Epithelial cell of esophagus (primary cell): ENCODE measurements at regions not wholly inside any gene's neighbourhood (a gene's known extent, or its start where the extent isn't known, plus 50 kb on each side); places are given as distances from the start of the nearest gene placed in this dataset.

Experiments used
- DNase-seq: peaks from one replicate; pipeline ENCODE4 v3.0.0; 2010; ENCODE audit warnings: low read depth
- H3K4me3 ChIP-seq: 2 replicates; pipeline ENCODE4 v1.5.1; 2011; ENCODE audit warnings: mild to moderate bottlenecking, low read length, control low read depth
- CTCF ChIP-seq: IDR thresholded peaks from 2 replicates; pipeline ENCODE4 v1.5.1; 2011; ENCODE audit warnings: low read depth, mild to moderate bottlenecking, low read length, control low read depth, inconsistent platforms; ENCODE audit not compliant: insufficient read depth; ENCODE audit errors: missing control alignments

- DNase-seq, result no peak
- H3K4me3 ChIP-seq, result no peak overlapping the region
- TF ChIP-seq CTCF, result no peak
These were observed 173.9 kb upstream of the GRB10 start for GRCh38 chr7:50956522-50957155.

GRCh38 chr7:50954716-50955115, 172.0 kb upstream of the GRB10 start:
- no peak overlapping the region for H3K4me3 ChIP-seq
- DNase-seq, result no peak
- no peak for TF ChIP-seq CTCF

GRCh38 chr7:50954245-50954644, 171.5 kb upstream of the GRB10 start:
- no peak for TF ChIP-seq CTCF
- H3K4me3 ChIP-seq, result no peak overlapping the region
- no peak for DNase-seq

GRCh38 chr7:50953820-50954219, 171.1 kb upstream of the GRB10 start:
- DNase-seq, result peak; percentile 52
- H3K4me3 ChIP-seq, result no peak overlapping the region
- TF ChIP-seq CTCF, result no peak

GRCh38 chr7:50953303-50953702, 170.6 kb upstream of the GRB10 start:
- no peak for DNase-seq
- TF ChIP-seq CTCF, result no peak
- H3K4me3 ChIP-seq, result no peak overlapping the region

GRCh38 chr7:50952544-50952943, 169.8 kb upstream of the GRB10 start:
- no peak for TF ChIP-seq CTCF
- no peak overlapping the region for H3K4me3 ChIP-seq
- no peak for DNase-seq

GRCh38 chr7:50952120-50952519, 169.4 kb upstream of the GRB10 start:
- TF ChIP-seq CTCF, result no peak
- no peak for DNase-seq
- no peak overlapping the region for H3K4me3 ChIP-seq
